H9 (cell line): ENCODE measurements at regions not wholly inside any gene's neighbourhood (a gene's known extent, or its start where the extent isn't known, plus 50 kb on each side); places are given as distances from the start of the nearest gene placed in this dataset.

Experiments
- DNase-seq: peaks from one replicate; pipeline ENCODE4 v3.0.0-alpha.2; 2017
- H2AFZ ChIP-seq: one replicate; pipeline ENCODE4 v1.6.1; 2013; ENCODE audit warnings: mild to moderate bottlenecking, low read length, control low read depth, moderate library complexity
- H2AK5ac ChIP-seq: 2 replicates; pipeline ENCODE4 v1.6.1; 2013; ENCODE audit warnings: low read length, control low read depth, mixed read lengths; ENCODE audit not compliant: insufficient read length
- H2BK120ac ChIP-seq: one replicate; pipeline ENCODE4 v1.6.1; 2013; ENCODE audit warnings: low read depth, mild to moderate bottlenecking, low read length, control low read depth, inconsistent platforms; ENCODE audit not compliant: poor library complexity, severe bottlenecking
- H2BK12ac ChIP-seq: 2 replicates; pipeline ENCODE4 v1.6.1; 2013; ENCODE audit warnings: low read length, control low read depth, mixed read lengths, low read depth; ENCODE audit not compliant: insufficient read length
- H2BK15ac ChIP-seq: 2 replicates; pipeline ENCODE4 v1.6.1; 2013; ENCODE audit warnings: low read depth, low read length, control low read depth
- H2BK20ac ChIP-seq: one replicate; pipeline ENCODE4 v1.6.1; 2013; ENCODE audit warnings: low read depth, mild to moderate bottlenecking, low read length, control low read depth, inconsistent platforms; ENCODE audit not compliant: poor library complexity, severe bottlenecking
- H2BK5ac ChIP-seq: 2 replicates; pipeline ENCODE4 v1.6.1; 2013; ENCODE audit warnings: low read length, control low read depth, mixed read lengths; ENCODE audit not compliant: insufficient read length
- H3K14ac ChIP-seq: 2 replicates; pipeline ENCODE4 v1.6.1; 2013; ENCODE audit warnings: low read length, control low read depth; ENCODE audit not compliant: insufficient read depth
- H3K18ac ChIP-seq: 2 replicates; pipeline ENCODE4 v1.6.1; 2013; ENCODE audit warnings: low read depth, mild to moderate bottlenecking, mixed read lengths, low read length, control low read depth; ENCODE audit not compliant: insufficient read length
- H3K23ac ChIP-seq: 2 replicates; pipeline ENCODE4 v1.6.1; 2013; ENCODE audit warnings: low read length, control low read depth, mixed read lengths, low read depth; ENCODE audit not compliant: insufficient read length
- H3K23me2 ChIP-seq: 2 replicates; pipeline ENCODE4 v1.6.1; 2013; ENCODE audit warnings: low read depth, mild to moderate bottlenecking, mixed read lengths, low read length, control low read depth; ENCODE audit not compliant: insufficient read length, poor library complexity, severe bottlenecking
- H3K27ac ChIP-seq: 2 replicates; pipeline ENCODE4 v1.5.1; 2013; ENCODE audit warnings: low read length, control low read depth, mixed read lengths, low read depth; ENCODE audit not compliant: insufficient read length
- H3K27me3 ChIP-seq: 2 replicates; pipeline ENCODE4 v1.6.1; 2013; ENCODE audit warnings: low read length, control low read depth, inconsistent platforms; ENCODE audit not compliant: insufficient read depth
- H3K4ac ChIP-seq: 2 replicates; pipeline ENCODE4 v1.6.1; 2013; ENCODE audit warnings: low read depth, mild to moderate bottlenecking, control low read depth, inconsistent platforms, low read length, moderate library complexity
- H3K4me1 ChIP-seq: 2 replicates; pipeline ENCODE4 v1.6.1; 2013; ENCODE audit warnings: low read length, control low read depth, inconsistent platforms; ENCODE audit not compliant: insufficient read depth
- H3K4me2 ChIP-seq: 2 replicates; pipeline ENCODE4 v1.6.1; 2013; ENCODE audit warnings: low read length, control low read depth, mixed read lengths; ENCODE audit not compliant: insufficient read length, insufficient read depth
- H3K56ac ChIP-seq: 2 replicates; pipeline ENCODE4 v1.6.1; 2013; ENCODE audit warnings: low read depth, mild to moderate bottlenecking, mixed read lengths, low read length, control low read depth; ENCODE audit not compliant: insufficient read length
- H3K79me1 ChIP-seq: 2 replicates; pipeline ENCODE4 v1.6.1; 2013; ENCODE audit warnings: low read depth, mild to moderate bottlenecking, moderate library complexity, low read length, control low read depth, inconsistent platforms; ENCODE audit not compliant: insufficient read depth, poor library complexity, severe bottlenecking
- H3K79me2 ChIP-seq: 2 replicates; pipeline ENCODE4 v1.6.1; 2013; ENCODE audit warnings: low read length, control low read depth, inconsistent platforms; ENCODE audit not compliant: insufficient read depth
- H3K9ac ChIP-seq: 2 replicates; pipeline ENCODE4 v1.6.1; 2013; ENCODE audit warnings: low read length, control low read depth, mixed read lengths; ENCODE audit not compliant: insufficient read length; ENCODE audit errors: extremely low read depth
- H3K9me3 ChIP-seq: one replicate; pipeline ENCODE4 v1.6.1; 2013; ENCODE audit warnings: low read depth, low read length, inconsistent platforms; ENCODE audit not compliant: control insufficient read depth
- H3T11ph ChIP-seq: one replicate; pipeline ENCODE4 v1.6.1; 2013; ENCODE audit warnings: mild to moderate bottlenecking, low read length, control low read depth, inconsistent platforms
- H4K20me1 ChIP-seq: one replicate; pipeline ENCODE4 v1.6.1; 2013; ENCODE audit not compliant: control insufficient read depth, insufficient read length, insufficient read depth
- H4K5ac ChIP-seq: 2 replicates; pipeline ENCODE4 v1.6.1; 2013; ENCODE audit warnings: low read depth, mild to moderate bottlenecking, mixed read lengths, low read length, control low read depth; ENCODE audit not compliant: insufficient read length
- H4K8ac ChIP-seq: replicated peaks from 2 replicates; pipeline ENCODE4 v1.6.1; 2013; ENCODE audit warnings: low read length, control low read depth, mixed read lengths, low read depth; ENCODE audit not compliant: insufficient read length
- H4K91ac ChIP-seq: 2 replicates; pipeline ENCODE4 v1.6.1; 2013; ENCODE audit warnings: low read depth, mild to moderate bottlenecking, moderate library complexity, mixed read lengths, low read length, control low read depth; ENCODE audit not compliant: insufficient read length
- H3K27ac Mint-ChIP-seq, 3 experiments: 2 replicates in 2 of 3; 3 replicates in 1 of 3; pipeline ENCODE4 v1.8.0; 2020 to 2021; ENCODE audit warnings: mixed read lengths in 3 of 3, mild to moderate bottlenecking in 1 of 3, moderate library complexity in 1 of 3
- H3K27me3 Mint-ChIP-seq: 2 replicates; pipeline ENCODE4 v1.8.0; 2021; ENCODE audit warnings: low read depth, mild to moderate bottlenecking, moderate library complexity, mixed read lengths
- H3K36me3 Mint-ChIP-seq, 3 experiments: 2 replicates in 2 of 3; 3 replicates in 1 of 3; pipeline ENCODE4 v1.8.0; 2020 to 2021; ENCODE audit warnings: low read depth in 3 of 3, mixed read lengths in 3 of 3; ENCODE audit not compliant: insufficient read depth in 1 of 3
- H3K4me1 Mint-ChIP-seq, 2 experiments: 2 replicates each; pipeline ENCODE4 v1.8.0; 2020; ENCODE audit warnings: mixed read lengths in 2 of 2
- H3K4me3 Mint-ChIP-seq, 2 experiments: 2 replicates in 1 of 2; 3 replicates in 1 of 2; pipeline ENCODE4 v1.8.0; 2020 to 2021; ENCODE audit warnings: mild to moderate bottlenecking in 2 of 2, mixed read lengths in 2 of 2, moderate library complexity in 1 of 2
- H3K9me3 Mint-ChIP-seq, 2 experiments: 2 replicates in 1 of 2; 3 replicates in 1 of 2; pipeline ENCODE4 v1.8.0; 2020; ENCODE audit warnings: mild to moderate bottlenecking in 2 of 2, mixed read lengths in 2 of 2, moderate library complexity in 1 of 2
- TF ChIP-seq, protein P1 (sequence below): fragments of 200-600 bp; sonication (generic); conservative IDR thresholded peaks from 3 replicates; pipeline ENCODE4 v1.8.0; 2021; ENCODE audit warnings: antibody characterized with exemption, mild to moderate bottlenecking

DNA sequence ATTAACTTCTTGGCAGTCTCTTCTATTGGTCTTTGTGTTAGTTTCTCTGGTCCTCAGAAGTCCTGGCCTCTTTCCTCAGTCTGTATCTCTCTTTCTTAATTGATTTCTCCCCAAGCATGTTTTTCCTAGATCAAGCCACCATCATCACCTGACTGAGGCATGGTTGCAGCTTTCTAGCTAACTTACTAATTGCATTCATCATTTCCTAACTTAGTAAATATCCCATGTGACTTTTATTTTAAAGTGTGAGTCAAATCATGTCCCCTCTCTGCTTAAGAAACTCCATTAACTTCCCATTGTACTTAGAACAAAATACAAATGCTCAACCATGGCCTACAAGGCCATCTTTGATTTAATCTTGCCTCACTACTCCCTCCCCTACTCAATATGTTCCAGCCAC is 135.4 kb upstream of the FRMD4B start:
- Mint-ChIP-seq H3K27me3 (peaks cover 2% of the 10 kb centered on the region), H3K4me3 (no peak overlapping the region), H3K36me3 (peaks cover 0 to 2% (median 0%) of the 10 kb centered on the region in 3 experiments; a peak in 1 of 7 replicates), H3K9me3 (no peaks in the 10 kb centered on the region), H3K27ac (no peak overlapping the region), H3K4me1 (no peaks in the 10 kb centered on the region)
- Histone ChIP-seq H2AFZ (no peak overlapping the region), H3K14ac (no peak overlapping the region), H3K23me2 (no peaks in the 10 kb centered on the region), H3K56ac (no peak overlapping the region), H2BK15ac (no peak overlapping the region), H2BK120ac (no peak overlapping the region), H2BK5ac (no peak overlapping the region), H4K91ac (no peak overlapping the region), H3K4ac (no peak overlapping the region), H3K4me1 (no peaks in the 10 kb centered on the region), H4K20me1 (no peaks in the 10 kb centered on the region), H3K4me2 (no peak overlapping the region), H3T11ph (no peak overlapping the region), H2BK12ac (no peak overlapping the region), H4K5ac (no peak overlapping the region), H3K79me2 (no peaks in the 10 kb centered on the region), H4K8ac (no peak overlapping the region), H3K27me3 (no peaks in the 10 kb centered on the region), H3K23ac (no peak overlapping the region), H3K79me1 (no peaks in the 10 kb centered on the region), H2BK20ac (no peak overlapping the region), H3K9me3 (no peaks in the 10 kb centered on the region), H3K9ac (no peak overlapping the region), H3K18ac (no peak overlapping the region), H2AK5ac (no peak overlapping the region), H3K27ac (no peak overlapping the region)
- no peak for DNase-seq
- TF ChIP-seq, protein P1, sequence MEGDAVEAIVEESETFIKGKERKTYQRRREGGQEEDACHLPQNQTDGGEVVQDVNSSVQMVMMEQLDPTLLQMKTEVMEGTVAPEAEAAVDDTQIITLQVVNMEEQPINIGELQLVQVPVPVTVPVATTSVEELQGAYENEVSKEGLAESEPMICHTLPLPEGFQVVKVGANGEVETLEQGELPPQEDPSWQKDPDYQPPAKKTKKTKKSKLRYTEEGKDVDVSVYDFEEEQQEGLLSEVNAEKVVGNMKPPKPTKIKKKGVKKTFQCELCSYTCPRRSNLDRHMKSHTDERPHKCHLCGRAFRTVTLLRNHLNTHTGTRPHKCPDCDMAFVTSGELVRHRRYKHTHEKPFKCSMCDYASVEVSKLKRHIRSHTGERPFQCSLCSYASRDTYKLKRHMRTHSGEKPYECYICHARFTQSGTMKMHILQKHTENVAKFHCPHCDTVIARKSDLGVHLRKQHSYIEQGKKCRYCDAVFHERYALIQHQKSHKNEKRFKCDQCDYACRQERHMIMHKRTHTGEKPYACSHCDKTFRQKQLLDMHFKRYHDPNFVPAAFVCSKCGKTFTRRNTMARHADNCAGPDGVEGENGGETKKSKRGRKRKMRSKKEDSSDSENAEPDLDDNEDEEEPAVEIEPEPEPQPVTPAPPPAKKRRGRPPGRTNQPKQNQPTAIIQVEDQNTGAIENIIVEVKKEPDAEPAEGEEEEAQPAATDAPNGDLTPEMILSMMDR = no peak
